ENCODE measurements at regions not wholly inside any gene's neighbourhood (a gene's known extent, or its start where the extent isn't known, plus 50 kb on each side); places are given as distances from the start of the nearest gene placed in this dataset.

DNA sequence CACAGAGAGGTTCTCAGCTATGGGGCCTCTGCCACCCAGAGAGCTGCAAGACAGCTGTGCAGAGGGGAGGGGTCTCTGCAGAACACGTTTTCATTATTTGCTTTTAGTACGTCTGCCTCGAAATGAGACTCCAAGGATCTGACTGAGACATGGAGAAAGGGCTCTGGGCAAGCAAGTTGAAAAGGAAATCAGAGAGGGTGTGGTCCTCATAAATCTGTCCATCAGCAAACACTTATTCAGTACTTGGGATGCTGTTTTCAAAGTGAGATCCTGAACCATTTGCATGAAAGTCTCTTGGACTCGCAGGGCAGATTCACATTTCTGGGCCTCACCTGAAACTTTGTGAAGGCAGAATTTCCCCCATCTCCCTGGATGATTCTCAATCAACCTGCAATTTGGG is 197.4 kb upstream of the GALNT2 start:
- H3K36me3 Mint-ChIP-seq (ENCODE audit: low read depth), result no peaks in the 10 kb centered on the region
- H3K27me3 Mint-ChIP-seq, result peaks cover 2% of the 10 kb centered on the region
- H3K4me3 Mint-ChIP-seq, result no peak overlapping the region
- no peaks in the 10 kb centered on the region for H3K4me1 Mint-ChIP-seq
- no peaks in the 10 kb centered on the region for H3K9me3 Mint-ChIP-seq
- CTCF ChIA-PET, result no interaction called here
- DNase-seq, result no peak
- intact Hi-C loops (cut with micrococcal nuclease), result no loop called here
- TF ChIP-seq, protein P1, sequence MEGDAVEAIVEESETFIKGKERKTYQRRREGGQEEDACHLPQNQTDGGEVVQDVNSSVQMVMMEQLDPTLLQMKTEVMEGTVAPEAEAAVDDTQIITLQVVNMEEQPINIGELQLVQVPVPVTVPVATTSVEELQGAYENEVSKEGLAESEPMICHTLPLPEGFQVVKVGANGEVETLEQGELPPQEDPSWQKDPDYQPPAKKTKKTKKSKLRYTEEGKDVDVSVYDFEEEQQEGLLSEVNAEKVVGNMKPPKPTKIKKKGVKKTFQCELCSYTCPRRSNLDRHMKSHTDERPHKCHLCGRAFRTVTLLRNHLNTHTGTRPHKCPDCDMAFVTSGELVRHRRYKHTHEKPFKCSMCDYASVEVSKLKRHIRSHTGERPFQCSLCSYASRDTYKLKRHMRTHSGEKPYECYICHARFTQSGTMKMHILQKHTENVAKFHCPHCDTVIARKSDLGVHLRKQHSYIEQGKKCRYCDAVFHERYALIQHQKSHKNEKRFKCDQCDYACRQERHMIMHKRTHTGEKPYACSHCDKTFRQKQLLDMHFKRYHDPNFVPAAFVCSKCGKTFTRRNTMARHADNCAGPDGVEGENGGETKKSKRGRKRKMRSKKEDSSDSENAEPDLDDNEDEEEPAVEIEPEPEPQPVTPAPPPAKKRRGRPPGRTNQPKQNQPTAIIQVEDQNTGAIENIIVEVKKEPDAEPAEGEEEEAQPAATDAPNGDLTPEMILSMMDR (IDR thresholded peaks at IDR 0.05), result no peak
- no peak overlapping the region for H3K27ac Mint-ChIP-seq
- POLR2A ChIA-PET, result no interaction called here
- no peak for ATAC-seq (ENCODE audit: low read depth)

DNA sequence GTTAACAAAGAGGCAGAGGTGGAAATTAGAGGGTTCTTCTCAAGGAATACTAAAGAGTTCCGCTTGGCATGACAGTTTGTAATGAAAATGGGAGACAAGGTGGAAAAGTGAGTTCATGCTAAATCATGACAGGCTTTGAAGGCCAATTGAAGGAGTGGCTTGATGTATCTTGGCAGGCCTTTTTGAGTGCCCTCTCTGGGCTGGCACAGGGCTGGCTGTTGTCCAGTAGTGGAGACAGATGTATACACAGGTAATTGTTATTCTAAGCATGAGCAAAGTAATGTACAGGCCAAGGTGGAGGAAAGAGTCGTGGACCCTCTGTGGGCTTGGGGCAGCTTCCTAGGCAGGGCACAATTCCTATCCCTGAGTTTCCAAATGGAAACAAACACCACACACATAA is 196.7 kb upstream of the GALNT2 start:
- Mint-ChIP-seq H3K27me3 (peaks cover 2% of the 10 kb centered on the region), H3K27ac (no peak overlapping the region)
- no peak for DNase-seq

DNA sequence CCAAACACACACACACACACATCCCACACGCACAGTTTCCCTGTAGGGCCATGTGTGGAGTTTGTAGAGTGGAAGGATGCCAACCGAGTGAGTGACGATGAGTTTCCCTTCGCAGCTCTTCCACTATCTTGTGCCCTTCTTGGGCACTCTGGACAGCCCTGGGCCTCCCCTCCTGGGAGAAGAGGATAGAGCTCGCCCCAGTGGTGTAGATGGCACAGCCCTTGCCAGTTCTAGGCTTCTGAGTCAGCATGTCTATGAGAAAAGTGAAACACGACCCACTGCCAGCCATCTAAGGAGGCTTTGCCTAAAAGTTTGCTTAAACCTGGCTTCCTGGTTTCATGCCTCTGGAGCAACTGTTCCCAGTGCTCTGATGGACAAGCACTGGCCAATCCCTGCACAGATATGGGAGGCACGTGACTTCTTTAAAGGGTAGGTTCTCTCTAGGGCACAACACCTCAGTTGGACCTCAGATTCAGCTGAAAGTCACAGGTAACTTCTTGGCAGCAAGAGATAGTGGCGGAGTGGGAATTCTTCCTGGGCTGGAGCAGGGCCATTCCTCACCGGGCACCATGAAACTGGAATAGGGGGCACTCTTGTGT is 195.9 kb upstream of the GALNT2 start:
- DNase-seq (no peak), ATAC-seq (ENCODE audit: low read depth) (no peak)
- Mint-ChIP-seq H3K36me3 (ENCODE audit: low read depth) (no peaks in the 10 kb centered on the region), H3K4me3 (no peak overlapping the region), H3K9me3 (no peaks in the 10 kb centered on the region), H3K27ac (no peak overlapping the region), H3K27me3 (peaks cover 2% of the 10 kb centered on the region), H3K4me1 (no peaks in the 10 kb centered on the region)
- CTCF ChIA-PET, result no interaction called here
- intact Hi-C loops (cut with micrococcal nuclease), result no loop called here
- TF ChIP-seq, protein P1 (IDR thresholded peaks at IDR 0.05), result no peak
- POLR2A ChIA-PET, result no interaction called here

More for the DNA sequence above, 196.7 kb upstream of the GALNT2 start:
- Mint-ChIP-seq H3K36me3 (ENCODE audit: low read depth) (no peaks in the 10 kb centered on the region), H3K4me1 (no peaks in the 10 kb centered on the region), H3K9me3 (no peaks in the 10 kb centered on the region), H3K4me3 (no peak overlapping the region)
- ChIA-PET POLR2A (no interaction called here), CTCF (no interaction called here)
- no peak for ATAC-seq (ENCODE audit: low read depth)
- TF ChIP-seq, protein P1 (IDR thresholded peaks at IDR 0.05), result no peak
- intact Hi-C loops (cut with micrococcal nuclease), result no loop called here

DNA sequence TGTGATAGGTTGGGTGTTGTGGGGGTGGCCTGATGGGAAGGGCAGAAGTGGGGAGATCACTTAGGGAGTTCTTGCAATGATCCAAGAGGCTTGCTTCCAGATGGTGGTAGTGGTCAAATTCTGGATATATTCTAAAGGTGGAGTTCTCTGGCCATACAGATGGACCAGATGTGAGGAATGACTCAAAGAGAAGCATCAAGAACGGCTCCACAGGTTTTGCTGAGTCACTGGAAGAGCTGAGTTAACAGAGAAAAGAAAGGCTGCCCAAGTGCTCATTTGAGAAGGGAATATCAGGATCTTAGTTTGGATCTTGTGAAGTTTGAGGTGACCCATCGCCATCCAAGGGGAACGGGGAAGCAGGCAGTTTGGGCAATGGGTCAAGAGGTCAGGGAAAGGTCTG is 192.9 kb upstream of the GALNT2 start:
- H3K4me1 Mint-ChIP-seq, result no peaks in the 10 kb centered on the region
- TF ChIP-seq, protein P1 (IDR thresholded peaks at IDR 0.05), result no peak
- H3K4me3 Mint-ChIP-seq, result no peak overlapping the region
- ChIA-PET POLR2A (no interaction called here), CTCF (no interaction called here)
- no peaks in the 10 kb centered on the region for H3K9me3 Mint-ChIP-seq
- ATAC-seq (ENCODE audit: low read depth), result no peak
- DNase-seq, result no peak
- H3K27me3 Mint-ChIP-seq, result peaks cover 4% of the 10 kb centered on the region
- H3K27ac Mint-ChIP-seq, result no peak overlapping the region
- no peaks in the 10 kb centered on the region for H3K36me3 Mint-ChIP-seq (ENCODE audit: low read depth)
- intact Hi-C loops (cut with micrococcal nuclease), result no loop called here

DNA sequence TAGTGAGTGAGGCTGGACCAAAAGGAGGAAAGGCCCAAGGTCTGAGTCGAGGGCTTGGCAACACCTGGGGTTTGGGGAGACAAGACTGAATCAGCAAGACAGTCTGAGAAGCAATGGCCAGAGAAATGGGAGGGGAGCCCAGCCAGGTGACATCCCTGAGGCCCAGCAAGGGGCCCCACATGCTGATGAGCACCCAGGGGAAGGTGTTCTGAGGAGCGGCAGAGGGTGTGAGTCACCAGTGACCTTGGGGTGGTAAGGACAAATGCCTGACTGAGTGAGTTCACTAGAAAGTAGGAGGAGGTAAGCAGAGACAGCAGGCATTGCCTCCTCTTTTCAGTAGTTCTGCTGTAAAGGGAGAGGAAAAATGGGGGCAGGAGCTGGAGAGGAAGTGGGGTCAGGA is 192.4 kb upstream of the GALNT2 start:
- H3K9me3 Mint-ChIP-seq, result no peaks in the 10 kb centered on the region
- DNase-seq (no peak), ATAC-seq (ENCODE audit: low read depth) (no peak)
- ChIA-PET POLR2A (no interaction called here), CTCF (no interaction called here)
- peaks cover 4% of the 10 kb centered on the region for H3K27me3 Mint-ChIP-seq
- H3K36me3 Mint-ChIP-seq (ENCODE audit: low read depth), result no peaks in the 10 kb centered on the region
- TF ChIP-seq, protein P1 (IDR thresholded peaks at IDR 0.05), result no peak
- H3K4me3 Mint-ChIP-seq, result no peak overlapping the region
- intact Hi-C loops (cut with micrococcal nuclease), result no loop called here
- H3K4me1 Mint-ChIP-seq, result no peaks in the 10 kb centered on the region
- no peak overlapping the region for H3K27ac Mint-ChIP-seq

Measured in activated B cell treated with CpG ODN at 0.5 μM for 24 hours (primary cell).